GM21619 (cell line): ENCODE measurements at regions not wholly inside any gene's neighbourhood (a gene's known extent, or its start where the extent isn't known, plus 50 kb on each side); places are given as distances from the start of the nearest gene placed in this dataset.

Experiments
- ATAC-seq: cut with Tn5 transposase; IDR thresholded peaks from one replicate; pipeline ENCODE4 v1.9.1; 2021; ENCODE audit not compliant: unreplicated experiment

- ATAC-seq: no peak
These were observed 533.8 kb upstream of the PCDH9 start for GRCh38 chr13:67763984-67764383.

GRCh38 chr13:67763384-67763783 lies 533.2 kb upstream of the PCDH9 start:
- no peak for ATAC-seq

DNA sequence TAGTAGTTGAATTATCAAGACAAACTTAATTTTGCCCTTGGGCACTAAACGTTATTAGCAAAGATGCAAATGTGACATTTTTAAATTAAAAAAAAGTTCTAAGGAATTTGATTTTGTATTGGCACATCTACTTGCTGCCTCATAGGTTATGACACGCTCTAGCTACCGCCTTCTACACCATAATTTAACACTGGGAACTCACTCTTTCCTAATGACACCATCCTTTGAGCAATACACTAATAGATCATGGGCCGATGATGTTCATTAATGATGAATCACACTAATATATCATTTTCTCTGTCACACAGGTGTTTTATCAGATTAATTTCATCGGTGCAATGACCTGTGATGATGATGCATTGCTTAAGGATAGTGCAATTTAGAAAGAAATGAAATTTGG lies 528.8 kb upstream of the PCDH9 start:
- no peak for ATAC-seq

GRCh38 chr13:67754012-67754411 lies 523.9 kb upstream of the PCDH9 start:
- no peak for ATAC-seq

- no peak for ATAC-seq
These were observed 522.6 kb upstream of the PCDH9 start for GRCh38 chr13:67752759-67753158.

DNA sequence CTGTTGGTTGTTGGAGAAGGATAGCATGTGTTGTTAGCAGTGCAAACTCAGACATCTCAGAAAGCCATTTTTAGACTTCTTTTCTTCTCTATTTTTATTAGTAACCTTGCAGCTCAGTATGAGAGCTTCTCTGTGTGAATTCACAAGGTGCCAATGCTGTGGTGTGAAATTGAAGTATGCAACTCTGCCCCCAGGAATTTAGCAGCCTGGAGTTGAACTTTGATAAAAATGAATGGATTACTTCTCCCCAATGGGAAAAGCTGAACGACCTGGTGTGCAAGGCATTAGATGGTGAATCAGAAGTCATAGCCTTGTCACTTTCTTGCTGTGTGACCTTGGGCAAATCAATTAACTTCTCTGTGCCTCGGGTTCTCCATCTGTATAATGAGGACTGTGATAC lies 512.3 kb upstream of the PCDH9 start:
- ATAC-seq: no peak

DNA sequence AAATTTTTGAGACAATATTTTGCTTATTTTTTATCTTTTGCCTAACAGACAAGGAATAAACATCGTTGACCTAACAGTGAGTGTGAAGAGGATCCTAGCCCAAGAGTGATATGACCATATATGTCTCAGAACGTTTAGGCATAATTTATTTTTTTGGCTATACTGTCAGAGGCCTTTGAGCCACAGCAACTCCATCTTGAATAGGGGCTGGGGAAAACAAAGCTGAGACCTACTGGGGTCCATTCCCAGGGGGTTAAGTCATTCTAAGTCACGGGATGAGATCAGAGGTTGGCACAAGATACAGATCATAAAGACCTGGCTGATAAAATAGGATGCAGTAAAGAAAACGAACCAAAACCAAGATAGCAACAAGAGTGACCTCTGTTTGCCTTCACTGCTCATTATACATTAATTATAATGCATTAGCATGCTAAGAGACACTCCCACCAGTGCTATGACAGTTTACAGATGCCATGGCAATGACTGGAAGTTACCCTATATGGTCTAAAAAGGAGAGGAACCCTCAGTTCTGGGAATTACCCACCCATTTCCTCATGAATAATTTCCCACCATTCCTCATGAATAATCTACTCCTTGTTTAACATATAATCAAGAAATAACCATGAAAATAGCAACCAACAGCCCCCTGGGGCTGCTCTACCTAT lies 510.9 kb upstream of the PCDH9 start:
- ATAC-seq: no peak

DNA sequence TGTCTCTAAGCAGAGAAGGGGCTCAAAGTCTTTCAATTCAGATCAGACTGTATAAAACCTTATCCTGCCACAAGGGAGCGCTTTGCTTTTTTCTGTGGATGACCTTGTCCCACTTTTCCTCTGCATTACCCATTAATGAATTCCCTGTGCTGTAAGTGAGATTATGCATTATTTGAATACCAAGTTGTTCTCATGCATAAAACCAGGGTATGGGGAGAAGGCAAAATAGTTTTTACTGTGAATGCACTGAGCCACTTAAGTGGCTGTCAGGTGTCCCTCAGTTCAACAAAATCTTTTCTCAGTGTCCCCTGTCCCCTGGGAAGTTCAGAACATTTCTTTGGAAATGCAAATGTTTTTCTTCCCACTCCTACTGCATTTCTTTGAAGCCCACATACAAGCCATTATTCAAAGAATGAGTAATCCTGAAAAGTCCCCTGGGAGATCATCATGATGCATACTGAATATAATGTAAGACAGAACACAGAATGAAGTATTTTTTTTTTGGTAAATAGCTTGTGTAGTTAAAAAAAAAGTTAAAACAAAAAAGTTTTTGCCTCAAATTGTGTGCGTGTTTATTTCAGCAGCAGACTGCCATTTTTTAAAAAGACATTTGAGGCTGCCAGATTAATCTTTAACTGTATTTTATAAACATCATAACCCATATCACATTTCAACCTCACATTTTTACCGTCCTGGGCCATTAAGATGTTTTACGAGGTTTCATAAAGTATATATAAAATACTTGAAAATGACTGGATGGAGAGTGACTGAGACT lies 506.7 kb upstream of the PCDH9 start:
- peak; percentile 50 for ATAC-seq

- no peak for ATAC-seq
These were observed 505.5 kb upstream of the PCDH9 start for GRCh38 chr13:67735651-67736050.

DNA sequence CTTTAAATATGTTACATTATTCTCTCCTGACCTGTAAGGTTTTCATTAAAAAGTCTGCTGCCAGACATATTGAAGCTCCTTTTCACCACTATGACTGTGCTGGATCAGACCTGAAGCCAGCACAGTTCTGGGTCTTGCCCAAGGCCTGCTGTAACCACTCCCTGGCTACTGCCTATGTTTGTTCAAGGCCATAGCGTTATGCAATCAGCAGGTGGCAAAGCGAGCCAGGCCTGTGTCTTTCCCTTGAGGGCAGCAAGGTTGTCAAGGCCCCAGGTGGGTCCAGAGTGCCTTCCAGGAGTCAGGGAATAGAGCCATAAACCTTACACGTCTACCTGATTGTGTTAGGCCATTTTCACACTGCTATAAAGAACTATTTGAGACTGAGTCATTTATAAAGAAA lies 496.8 kb upstream of the PCDH9 start:
- no peak for ATAC-seq

DNA sequence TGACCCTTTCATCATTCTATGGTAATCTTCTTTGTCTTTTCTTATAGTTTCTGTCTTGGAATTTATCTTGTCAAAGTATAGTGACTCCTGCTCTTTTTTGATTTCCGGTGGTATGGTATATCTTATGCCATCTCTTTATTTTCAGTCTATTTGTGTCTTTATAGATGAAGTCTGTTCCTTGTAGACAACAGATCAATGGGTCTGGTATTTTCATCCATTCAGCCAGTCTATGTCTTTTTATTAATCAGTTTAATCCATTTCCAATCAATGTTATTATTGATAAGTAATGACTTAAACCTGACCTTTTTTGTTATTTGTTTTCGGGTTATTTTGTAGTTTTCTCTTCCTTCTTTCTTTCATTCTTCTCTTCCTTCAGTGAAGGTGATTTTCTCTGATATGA lies 495.9 kb upstream of the PCDH9 start:
- no peak for ATAC-seq

GRCh38 chr13:67713571-67713970 lies 483.4 kb upstream of the PCDH9 start:
- no peak for ATAC-seq

- ATAC-seq: no peak
These were observed 466.6 kb upstream of the PCDH9 start for GRCh38 chr13:67696775-67697174.

DNA sequence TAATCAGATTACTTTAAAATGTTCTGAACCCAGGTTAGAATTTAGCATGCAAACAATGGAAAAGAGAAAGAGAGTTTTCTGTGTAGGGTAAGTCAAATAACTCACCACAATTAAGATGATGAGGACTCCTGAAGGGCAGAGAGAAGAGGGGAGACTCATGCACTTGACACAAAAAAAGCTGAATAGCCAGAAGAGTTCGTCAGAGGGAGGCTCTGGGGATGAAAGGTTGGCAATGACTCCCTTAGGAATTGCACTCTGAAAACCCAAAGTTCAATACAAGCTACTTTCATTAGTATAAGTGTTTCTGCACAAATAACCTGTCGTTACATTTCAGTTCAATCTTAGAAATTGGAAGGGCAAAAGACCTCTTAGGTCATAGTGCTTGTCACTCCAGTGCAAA lies 434.4 kb upstream of the PCDH9 start:
- ATAC-seq: no peak

GRCh38 chr13:67662997-67663396 lies 432.9 kb upstream of the PCDH9 start:
- no peak for ATAC-seq

- ATAC-seq: no peak
These were observed 422.8 kb upstream of the PCDH9 start for GRCh38 chr13:67652887-67653286.

DNA sequence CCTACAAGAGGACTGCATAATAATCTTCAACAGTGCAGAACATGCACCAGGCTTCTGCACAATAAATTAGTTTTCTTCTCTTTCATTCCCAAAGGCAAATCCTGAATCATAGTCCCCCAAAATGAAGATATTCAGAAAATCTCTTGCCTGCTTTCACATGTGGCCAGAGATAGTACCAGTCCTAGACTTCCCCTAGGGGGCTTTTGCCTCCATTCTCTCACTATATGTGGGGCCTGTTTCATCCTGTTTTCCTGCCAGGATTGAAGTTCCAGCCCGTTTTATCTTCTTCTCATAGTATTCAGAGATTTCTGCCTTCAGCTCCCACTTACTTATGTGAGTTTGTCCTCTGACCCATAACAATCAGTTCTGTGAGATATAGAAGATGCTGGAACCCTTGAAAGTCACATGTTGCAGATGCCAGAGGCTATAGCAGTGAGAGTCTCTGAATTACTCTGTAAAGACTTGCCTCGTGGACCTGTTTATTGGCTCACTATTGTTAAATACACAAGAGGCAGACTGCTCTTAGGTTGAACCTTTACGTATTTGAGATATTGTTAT lies 421.9 kb upstream of the PCDH9 start:
- no peak for ATAC-seq

GRCh38 chr13:67650471-67650870 lies 420.3 kb upstream of the PCDH9 start:
- ATAC-seq: no peak

DNA sequence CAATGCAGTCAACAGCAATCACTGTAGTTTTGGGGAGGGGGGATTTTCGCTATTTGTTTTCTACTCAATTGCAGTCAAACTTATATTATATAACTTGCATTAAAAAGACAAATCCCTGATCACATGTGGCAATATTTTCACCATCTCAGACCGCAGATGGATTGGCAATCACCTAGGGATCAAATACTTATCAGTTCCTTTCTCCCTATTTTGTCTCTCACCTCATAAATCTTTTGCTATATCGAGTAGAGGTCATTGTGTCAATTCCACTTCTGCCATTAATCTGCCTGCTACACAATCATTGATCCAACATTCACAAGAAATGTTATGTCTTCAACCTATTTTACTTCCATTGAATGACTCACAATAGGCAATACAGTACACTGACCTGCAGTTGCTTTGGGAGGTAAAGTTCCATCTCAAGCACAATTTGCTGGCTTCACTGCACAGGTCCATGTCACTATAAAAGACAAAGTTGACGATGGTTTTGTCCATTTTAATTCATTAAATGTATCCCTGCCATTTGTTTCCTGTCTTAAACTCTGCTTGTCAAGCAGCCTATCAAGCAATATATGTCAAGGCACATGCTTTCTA lies 415.8 kb upstream of the PCDH9 start:
- no peak for ATAC-seq

DNA sequence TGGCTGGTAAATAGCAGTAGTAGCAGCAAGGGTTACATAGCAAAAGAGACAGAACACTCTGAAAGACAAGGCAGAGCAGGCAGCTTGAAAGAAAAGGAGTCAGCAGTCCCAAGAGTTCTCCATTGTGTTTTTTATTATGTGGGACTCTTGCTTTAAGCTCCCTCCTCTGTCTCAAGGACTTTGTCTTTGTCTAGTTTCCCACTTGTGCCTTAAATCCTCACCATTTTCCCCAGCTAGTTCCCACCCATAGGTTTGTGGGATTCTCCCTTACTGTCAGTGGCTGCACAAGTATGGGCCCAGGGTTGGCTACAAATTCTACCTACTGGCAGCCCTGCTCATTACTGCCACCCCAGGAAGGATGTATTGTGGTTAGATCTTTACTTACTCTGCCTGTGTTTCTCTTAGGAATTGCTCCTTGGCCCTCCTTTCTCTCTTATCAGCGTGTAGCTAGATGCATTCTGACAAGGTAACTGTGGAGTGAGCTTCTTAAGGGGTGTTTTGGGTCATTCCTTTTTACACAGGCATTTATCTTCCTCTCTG lies 413.4 kb upstream of the PCDH9 start:
- ATAC-seq: no peak

DNA sequence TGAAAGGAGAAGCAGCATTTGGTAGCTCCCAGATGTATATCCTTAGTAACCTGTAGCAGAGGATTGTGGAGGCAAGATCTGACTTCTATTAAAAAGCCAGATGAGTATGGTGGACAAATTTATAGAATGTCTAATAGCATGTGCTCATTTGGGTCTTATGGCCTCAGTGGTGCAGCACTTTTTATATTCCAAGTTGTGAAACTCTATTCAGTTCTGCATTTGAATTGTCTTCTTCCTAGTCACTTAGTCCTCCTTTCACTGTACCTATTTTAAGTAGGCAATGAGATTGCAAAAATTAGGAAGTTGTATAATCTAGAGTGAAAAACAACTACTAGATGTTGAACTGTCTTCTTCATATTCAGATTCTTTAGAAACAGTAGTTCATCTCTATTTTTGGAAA lies 412.5 kb upstream of the PCDH9 start:
- no peak for ATAC-seq

- ATAC-seq: no peak
These were observed 405.6 kb upstream of the PCDH9 start for GRCh38 chr13:67635754-67636153.
